ENCODE measurements at regions not wholly inside any gene's neighbourhood (a gene's known extent, or its start where the extent isn't known, plus 50 kb on each side); places are given as distances from the start of the nearest gene placed in this dataset.

- ChIA-PET POLR2A (no interaction called here), CTCF (no interaction called here)
- DNase-seq (ENCODE audit: low spot score) (no peak), ATAC-seq (no peak)
- no peak overlapping the region for H3K27ac Mint-ChIP-seq
- peaks cover 3% of the 10 kb centered on the region; the same call in 1 of the 2 replicates for H3K4me1 Mint-ChIP-seq
- no peak overlapping the region for H3K4me3 Mint-ChIP-seq
- no peaks in the 10 kb centered on the region; the same call in 1 of the 2 replicates for H3K27me3 Mint-ChIP-seq (ENCODE audit: low read depth)
- H3K9me3 Mint-ChIP-seq = peaks cover 27% of the 10 kb centered on the region
- TF ChIP-seq CBFB (CRISPR knock-in tag; IDR thresholded peaks at IDR 0.05; ENCODE audit: low read depth) (no peak), ZNF416 (CRISPR knock-in tag; IDR thresholded peaks at IDR 0.05) (no peak)
- H3K36me3 Mint-ChIP-seq = peaks cover 23% of the 10 kb centered on the region
These were observed 659.0 kb downstream of the LTN1 start for GRCh38 chr21:28333578-28334075.

- H3K27me3 Mint-ChIP-seq (ENCODE audit: low read depth) = no peaks in the 10 kb centered on the region; the same call in 1 of the 2 replicates
- H3K36me3 Mint-ChIP-seq = peaks cover 29% of the 10 kb centered on the region
- CTCF ChIA-PET = no interaction called here
- POLR2A ChIA-PET = no interaction called here
- H3K4me3 Mint-ChIP-seq = no peak overlapping the region
- DNase-seq (ENCODE audit: low spot score) = no peak
- no peak for ATAC-seq
- H3K4me1 Mint-ChIP-seq = peaks cover 3% of the 10 kb centered on the region; the same call in 1 of the 2 replicates
- TF ChIP-seq RELA (CRISPR knock-in tag; IDR thresholded peaks at IDR 0.05; ENCODE audit: borderline replicate concordance) (no peak), ZBTB21 (CRISPR knock-in tag; IDR thresholded peaks at IDR 0.05; ENCODE audit: borderline replicate concordance) (no peak), E2F1 (CRISPR knock-in tag; IDR thresholded peaks at IDR 0.05) (no peak), PRRX2 (CRISPR knock-in tag; IDR thresholded peaks at IDR 0.05) (no peak), CREB1 (CRISPR knock-in tag; IDR thresholded peaks at IDR 0.05) (no peak), OVOL2 (CRISPR knock-in tag; IDR thresholded peaks at IDR 0.05; ENCODE audit: borderline replicate concordance) (no peak), ESRRA (CRISPR knock-in tag; IDR thresholded peaks at IDR 0.05; ENCODE audit: borderline replicate concordance) (no peak), ZNF219 (CRISPR knock-in tag; IDR thresholded peaks at IDR 0.05; ENCODE audit: borderline replicate concordance) (no peak), GABPB1 (CRISPR knock-in tag; IDR thresholded peaks at IDR 0.05) (no peak)
- peaks cover 34% of the 10 kb centered on the region for H3K9me3 Mint-ChIP-seq
- H3K27ac Mint-ChIP-seq = no peak overlapping the region
These were observed 659.9 kb downstream of the LTN1 start for GRCh38 chr21:28332796-28333195.

- H3K27me3 Mint-ChIP-seq (ENCODE audit: low read depth) = no peaks in the 10 kb centered on the region
These were observed 667.1 kb downstream of the LTN1 start for GRCh38 chr21:28325618-28326017.

GRCh38 chr21:28324690-28325089 is 668.0 kb downstream of the LTN1 start:
- Mint-ChIP-seq H3K4me1 (peaks cover 20% of the 10 kb centered on the region), H3K27me3 (ENCODE audit: low read depth) (no peaks in the 10 kb centered on the region), H3K27ac (peak overlapping the region; percentile 87; the same call in 1 of the 2 replicates), H3K4me3 (no peak overlapping the region), H3K36me3 (peaks cover 24% of the 10 kb centered on the region), H3K9me3 (peaks cover 42% of the 10 kb centered on the region)
- ChIA-PET CTCF (interaction anchor here (2.1 to 2.3 kb wide), 2 partner anchors 11 to 421 kb away, joined by 11 to 13 read pairs; no protein-coding TSS in a partner anchor), POLR2A (no interaction called here)
- no peak for DNase-seq (ENCODE audit: low spot score)
- ATAC-seq = no peak
- TF ChIP-seq ARID4B (CRISPR knock-in tag; IDR thresholded peaks at IDR 0.05; ENCODE audit: borderline replicate concordance) = no peak
- no peak for TF ChIP-seq CDX4 (CRISPR knock-in tag; IDR thresholded peaks at IDR 0.05; ENCODE audit: borderline replicate concordance)
- TF ChIP-seq JAZF1 (CRISPR knock-in tag; IDR thresholded peaks at IDR 0.05) = no peak

More at GRCh38 chr21:28325618-28326017, 667.1 kb downstream of the LTN1 start:
- peaks cover 46% of the 10 kb centered on the region for H3K9me3 Mint-ChIP-seq
- peaks cover 20% of the 10 kb centered on the region for H3K4me1 Mint-ChIP-seq
- ChIA-PET CTCF (interaction anchor here (0.6 to 2.3 kb wide), 5 partner anchors 11 to 566 kb away, joined by 3 to 13 read pairs (median 6); no protein-coding TSS in a partner anchor), POLR2A (no interaction called here)
- DNase-seq (ENCODE audit: low spot score) (no peak), ATAC-seq (peak; percentile 98)
- peak overlapping the region; percentile 87 for H3K27ac Mint-ChIP-seq
- peaks cover 33% of the 10 kb centered on the region for H3K36me3 Mint-ChIP-seq
- no peak for TF ChIP-seq E2F5 (CRISPR knock-in tag; IDR thresholded peaks at IDR 0.05)
- TF ChIP-seq GABPB1 (CRISPR knock-in tag; IDR thresholded peaks at IDR 0.05) = no peak
- TF ChIP-seq CDX4 (CRISPR knock-in tag; IDR thresholded peaks at IDR 0.05; ENCODE audit: borderline replicate concordance) = no peak
- no peak for TF ChIP-seq NFATC4 (CRISPR knock-in tag; IDR thresholded peaks at IDR 0.05)
- peak; percentile 74; the same call in 1 of the 2 replicates for TF ChIP-seq ZNF423 (CRISPR knock-in tag; IDR thresholded peaks at IDR 0.05)
- TF ChIP-seq ATF3 (CRISPR knock-in tag; conservative IDR thresholded peaks at IDR 0.05) = no peak
- no peak for TF ChIP-seq TCF7 (CRISPR knock-in tag; IDR thresholded peaks at IDR 0.05; ENCODE audit: low read depth)
- no peak overlapping the region for H3K4me3 Mint-ChIP-seq
